ENCODE measurements at regions not wholly inside any gene's neighbourhood (a gene's known extent, or its start where the extent isn't known, plus 50 kb on each side); places are given as distances from the start of the nearest gene placed in this dataset.

GRCh38 chr3:39744746-39745145 is 64.7 kb upstream of the MYRIP start:
- no peak overlapping the region for H2AFZ ChIP-seq
- no peak overlapping the region for H3K27ac ChIP-seq
- no peaks in the 10 kb centered on the region for H4K20me1 ChIP-seq (ENCODE audit: insufficient read depth, poor library complexity, severe bottlenecking)
- WGBS (ENCODE audit: low lambda C conversion rate, missing lambda C conversion rate) = 81% methylated on average over 3 of the region's 3 CpGs
- H3K4me3 ChIP-seq = no peak overlapping the region
- TF ChIP-seq EZH2 (IDR thresholded peaks at IDR 0.05; ENCODE audit: borderline replicate concordance) = no peak
- no peak for TF ChIP-seq EZH2phosphoT487 (IDR thresholded peaks at IDR 0.05; ENCODE audit: low read depth, severe bottlenecking, unreplicated experiment)
- TF ChIP-seq CTCF (IDR thresholded peaks at IDR 0.05; ENCODE audit: poor library complexity) = no peak
- H3K27me3 ChIP-seq = no peaks in the 10 kb centered on the region
- no peaks in the 10 kb centered on the region for H3K36me3 ChIP-seq (replicated peaks; ENCODE audit: insufficient read depth, low read depth)
- no peaks in the 10 kb centered on the region for H3K79me2 ChIP-seq
- H3K9me2 ChIP-seq (replicated peaks; ENCODE audit: insufficient read depth) = no peaks in the 10 kb centered on the region
- no peak overlapping the region for H3K4me2 ChIP-seq
- no peaks in the 10 kb centered on the region for H3K9me3 ChIP-seq (ENCODE audit: low read depth)
- H3K4me1 ChIP-seq (ENCODE audit: insufficient read depth) = no peaks in the 10 kb centered on the region
- DNase-seq (ENCODE audit: low spot score) = no peak

DNA sequence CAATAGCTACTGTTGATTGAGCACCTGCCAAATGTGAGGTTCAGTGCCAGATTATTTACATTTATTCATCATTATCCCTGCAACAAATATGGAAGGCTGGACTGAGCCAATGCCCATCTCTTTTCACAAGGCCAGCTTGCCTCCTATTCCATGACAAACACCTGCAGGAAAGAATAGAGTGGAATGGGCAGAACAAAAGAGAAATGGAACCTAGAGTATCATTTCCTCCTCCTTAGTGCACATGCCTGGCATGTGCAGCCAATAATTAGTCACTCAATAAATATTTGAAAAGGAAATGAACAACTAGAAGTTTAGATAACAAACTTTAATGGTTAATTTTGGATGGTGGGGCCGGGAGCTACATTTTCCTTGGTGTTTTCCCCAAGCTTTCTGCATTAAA is 61.4 kb upstream of the MYRIP start:
- 43% methylated on average over 1 of the region's 1 CpG for WGBS (ENCODE audit: low lambda C conversion rate, missing lambda C conversion rate)
- H3K9me3 ChIP-seq (ENCODE audit: low read depth) = no peaks in the 10 kb centered on the region
- no peak overlapping the region for H3K27ac ChIP-seq
- no peak for DNase-seq (ENCODE audit: low spot score)
- H3K4me3 ChIP-seq = no peak overlapping the region
- no peaks in the 10 kb centered on the region for H3K36me3 ChIP-seq (replicated peaks; ENCODE audit: insufficient read depth, low read depth)
- H3K27me3 ChIP-seq = no peaks in the 10 kb centered on the region
- no peak for TF ChIP-seq CTCF (IDR thresholded peaks at IDR 0.05; ENCODE audit: poor library complexity)
- H3K9me2 ChIP-seq (replicated peaks; ENCODE audit: insufficient read depth) = no peaks in the 10 kb centered on the region
- H3K4me2 ChIP-seq = no peak overlapping the region
- no peak overlapping the region for H2AFZ ChIP-seq
- H4K20me1 ChIP-seq (ENCODE audit: insufficient read depth, poor library complexity, severe bottlenecking) = no peaks in the 10 kb centered on the region
- no peaks in the 10 kb centered on the region for H3K79me2 ChIP-seq
- peaks cover 8% of the 10 kb centered on the region for H3K4me1 ChIP-seq (ENCODE audit: insufficient read depth)

DNA sequence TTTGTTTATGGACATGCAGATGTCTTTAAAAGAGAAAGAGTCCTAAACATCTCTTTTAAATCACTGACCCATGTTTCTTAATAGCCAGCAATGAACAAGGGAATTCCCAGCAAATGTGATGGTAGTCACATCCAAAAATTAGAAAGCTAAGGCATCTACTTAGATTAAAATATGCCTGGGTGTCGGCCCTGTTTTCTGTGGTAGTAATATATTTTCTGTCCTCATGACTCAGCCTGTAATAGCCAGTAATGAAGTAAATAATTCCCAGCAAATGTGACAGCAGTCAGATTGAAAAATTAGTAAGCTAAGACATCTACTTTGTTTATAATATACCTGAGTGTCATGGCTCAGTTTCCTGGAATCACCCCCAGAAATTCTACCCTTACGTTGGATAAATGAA is 60.6 kb upstream of the MYRIP start:
- Histone ChIP-seq H3K9me3 (ENCODE audit: low read depth) (no peaks in the 10 kb centered on the region), H3K9me2 (replicated peaks; ENCODE audit: insufficient read depth) (no peaks in the 10 kb centered on the region), H3K27me3 (no peaks in the 10 kb centered on the region), H3K36me3 (replicated peaks; ENCODE audit: insufficient read depth, low read depth) (no peaks in the 10 kb centered on the region), H4K20me1 (ENCODE audit: insufficient read depth, poor library complexity, severe bottlenecking) (no peaks in the 10 kb centered on the region), H2AFZ (no peak overlapping the region), H3K4me3 (no peak overlapping the region), H3K4me1 (ENCODE audit: insufficient read depth) (peaks cover 10% of the 10 kb centered on the region), H3K4me2 (no peak overlapping the region), H3K27ac (no peak overlapping the region), H3K79me2 (no peaks in the 10 kb centered on the region)
- DNase-seq (ENCODE audit: low spot score) = no peak
- TF ChIP-seq CTCF (IDR thresholded peaks at IDR 0.05; ENCODE audit: poor library complexity) (no peak), EZH2phosphoT487 (IDR thresholded peaks at IDR 0.05; ENCODE audit: low read depth, severe bottlenecking, unreplicated experiment) (no peak), EZH2 (IDR thresholded peaks at IDR 0.05; ENCODE audit: borderline replicate concordance) (no peak)
- WGBS (ENCODE audit: low lambda C conversion rate, missing lambda C conversion rate) = 88% methylated on average over 2 of the region's 2 CpGs

GRCh38 chr3:39750712-39751111 is 58.7 kb upstream of the MYRIP start:
- H3K4me1 ChIP-seq (ENCODE audit: insufficient read depth) = peaks cover 10% of the 10 kb centered on the region
- no peak for TF ChIP-seq CTCF (IDR thresholded peaks at IDR 0.05; ENCODE audit: poor library complexity)
- TF ChIP-seq EZH2phosphoT487 (IDR thresholded peaks at IDR 0.05; ENCODE audit: low read depth, severe bottlenecking, unreplicated experiment) = no peak
- TF ChIP-seq EZH2 (IDR thresholded peaks at IDR 0.05; ENCODE audit: borderline replicate concordance) = no peak
- WGBS (ENCODE audit: low lambda C conversion rate, missing lambda C conversion rate) = 57% methylated on average over 4 of the region's 4 CpGs
- H3K9me2 ChIP-seq (replicated peaks; ENCODE audit: insufficient read depth) = no peaks in the 10 kb centered on the region
- no peak for DNase-seq (ENCODE audit: low spot score)
- H3K36me3 ChIP-seq (replicated peaks; ENCODE audit: insufficient read depth, low read depth) = no peaks in the 10 kb centered on the region
- H3K27me3 ChIP-seq = no peaks in the 10 kb centered on the region
- H3K4me2 ChIP-seq = no peak overlapping the region
- H4K20me1 ChIP-seq (ENCODE audit: insufficient read depth, poor library complexity, severe bottlenecking) = no peaks in the 10 kb centered on the region
- no peak overlapping the region for H3K4me3 ChIP-seq
- H2AFZ ChIP-seq = no peak overlapping the region
- H3K79me2 ChIP-seq = no peaks in the 10 kb centered on the region
- H3K27ac ChIP-seq = no peak overlapping the region
- no peaks in the 10 kb centered on the region for H3K9me3 ChIP-seq (ENCODE audit: low read depth)

All from hepatocyte (in vitro differentiated cells).